Osteoblast (primary cell): ENCODE measurements at regions not wholly inside any gene's neighbourhood (a gene's known extent, or its start where the extent isn't known, plus 50 kb on each side); places are given as distances from the start of the nearest gene placed in this dataset.

ENCODE experiments used
- DNase-seq: peaks from one replicate; pipeline ENCODE4 v3.0.0; 2011; ENCODE audit warnings: low spot score, mixed read lengths; ENCODE audit not compliant: insufficient read length; ENCODE audit errors: missing footprints
- H2AFZ ChIP-seq: 2 replicates; pipeline ENCODE4 v1.6.0; 2011; ENCODE audit warnings: mild to moderate bottlenecking, low read length
- H3K27ac ChIP-seq: 2 replicates; pipeline ENCODE4 v1.5.1; 2011; ENCODE audit warnings: mild to moderate bottlenecking, low read depth, low read length, moderate library complexity
- H3K27me3 ChIP-seq: 2 replicates; pipeline ENCODE4 v1.6.0; 2012; ENCODE audit warnings: mild to moderate bottlenecking, control low read depth, inconsistent platforms, low read length, moderate library complexity; ENCODE audit not compliant: insufficient read depth
- H3K36me3 ChIP-seq: 2 replicates; pipeline ENCODE4 v1.5.1; 2011; ENCODE audit warnings: mild to moderate bottlenecking, low read length, control low read depth, moderate library complexity; ENCODE audit not compliant: insufficient read depth
- H3K4me1 ChIP-seq: 2 replicates; pipeline ENCODE4 v1.5.1; 2011; ENCODE audit warnings: mild to moderate bottlenecking, low read length, control low read depth, moderate library complexity; ENCODE audit not compliant: insufficient read depth
- H3K4me2 ChIP-seq: 2 replicates; pipeline ENCODE4 v1.6.0; 2011; ENCODE audit warnings: mild to moderate bottlenecking, low read length; ENCODE audit not compliant: insufficient read depth
- H3K4me3 ChIP-seq: fragments of 200-600 bp; sonication (generic); 3 replicates; pipeline ENCODE4 v1.5.1; 2012; ENCODE audit warnings: mild to moderate bottlenecking, low read length, inconsistent platforms; ENCODE audit not compliant: insufficient read depth
- H3K79me2 ChIP-seq: 2 replicates; pipeline ENCODE4 v1.6.0; 2012; ENCODE audit warnings: mild to moderate bottlenecking, low read length, control low read depth, inconsistent platforms; ENCODE audit not compliant: insufficient read depth
- H3K9me3 ChIP-seq: 2 replicates; pipeline ENCODE4 v1.5.1; 2011; ENCODE audit warnings: low read depth, low read length, control low read depth
- H4K20me1 ChIP-seq: 2 replicates; pipeline ENCODE4 v1.6.0; 2012; ENCODE audit warnings: mild to moderate bottlenecking, low read length, control low read depth; ENCODE audit not compliant: insufficient read depth
- CTCF ChIP-seq: IDR thresholded peaks from 2 replicates; pipeline ENCODE4 v1.5.1; 2011; ENCODE audit warnings: mild to moderate bottlenecking, low read depth, low read length, moderate library complexity; ENCODE audit errors: extremely low read depth

DNA sequence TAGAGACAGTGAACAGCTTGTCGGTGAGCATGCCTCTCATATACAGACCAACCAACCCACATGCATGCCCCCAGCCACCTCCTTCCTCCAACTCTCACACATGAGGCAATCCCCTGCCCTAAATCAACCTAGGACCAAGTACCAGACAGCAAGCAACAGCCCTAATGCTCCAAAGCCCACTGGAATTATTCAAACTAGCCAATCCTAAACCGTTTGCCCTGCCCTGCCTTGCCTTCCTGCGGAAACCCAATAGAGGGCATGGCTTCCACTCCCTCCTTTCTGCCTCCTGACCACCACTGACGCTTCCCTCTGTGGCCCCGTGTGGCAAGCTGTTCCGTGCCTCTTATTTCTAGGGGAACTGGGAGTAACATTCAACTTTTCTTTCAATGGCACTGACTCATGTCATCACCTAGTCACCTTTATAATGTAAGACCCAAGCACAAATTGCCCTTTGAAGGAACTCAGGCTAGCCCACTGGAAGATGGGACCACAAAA lies 129.3 kb upstream of the GJB5 start:
- Histone ChIP-seq H3K27me3 (no peaks in the 10 kb centered on the region), H3K4me2 (no peak overlapping the region), H3K79me2 (no peaks in the 10 kb centered on the region), H3K4me1 (no peaks in the 10 kb centered on the region), H3K36me3 (no peaks in the 10 kb centered on the region), H3K4me3 (no peak overlapping the region), H4K20me1 (no peaks in the 10 kb centered on the region), H2AFZ (no peak overlapping the region), H3K27ac (no peak overlapping the region), H3K9me3 (no peaks in the 10 kb centered on the region)
- no peak for DNase-seq
- TF ChIP-seq CTCF, result no peak

DNA sequence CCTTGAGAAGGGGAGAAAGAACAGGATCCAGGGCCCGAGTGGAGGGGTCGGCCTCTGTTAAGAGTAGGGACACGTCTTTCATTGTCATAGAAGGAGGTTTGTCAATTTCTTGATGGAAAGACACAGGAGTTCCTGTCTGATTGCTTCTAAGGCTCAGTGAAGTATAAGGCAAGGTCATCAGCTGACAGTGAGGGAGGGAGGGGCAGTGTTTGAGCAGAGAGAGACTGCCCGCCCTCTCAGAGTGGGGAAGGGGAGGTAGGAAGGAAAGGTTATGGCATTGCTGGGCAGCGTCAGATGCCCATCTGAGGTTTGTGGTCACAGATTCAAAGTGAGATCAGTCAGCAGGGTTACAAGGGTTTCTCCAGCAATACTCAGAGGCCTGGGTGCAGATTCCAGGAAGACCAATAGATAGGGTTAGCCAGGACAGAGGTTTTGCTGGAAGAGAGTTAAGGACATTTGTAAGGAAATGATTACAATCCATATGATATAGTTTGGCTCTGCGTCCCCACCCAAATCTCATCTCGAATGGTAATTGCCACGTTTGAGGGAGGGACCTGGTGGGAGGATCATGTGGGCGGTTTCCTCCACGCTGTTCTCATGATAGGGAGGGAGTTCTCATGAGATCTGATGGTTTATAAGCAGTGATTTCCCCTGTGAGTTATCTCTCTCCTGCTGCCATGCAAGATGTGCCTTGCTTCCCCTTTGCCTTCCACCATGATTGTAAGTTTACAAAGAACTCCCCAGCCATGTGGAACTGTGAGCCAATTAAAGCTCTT lies 127.2 kb upstream of the GJB5 start:
- Histone ChIP-seq H3K36me3 (no peaks in the 10 kb centered on the region), H4K20me1 (no peaks in the 10 kb centered on the region), H3K4me1 (no peaks in the 10 kb centered on the region), H2AFZ (no peak overlapping the region), H3K9me3 (no peaks in the 10 kb centered on the region), H3K4me2 (no peak overlapping the region), H3K27ac (no peak overlapping the region), H3K4me3 (no peak overlapping the region), H3K79me2 (no peaks in the 10 kb centered on the region), H3K27me3 (no peaks in the 10 kb centered on the region)
- no peak for DNase-seq
- TF ChIP-seq CTCF, result no peak

DNA sequence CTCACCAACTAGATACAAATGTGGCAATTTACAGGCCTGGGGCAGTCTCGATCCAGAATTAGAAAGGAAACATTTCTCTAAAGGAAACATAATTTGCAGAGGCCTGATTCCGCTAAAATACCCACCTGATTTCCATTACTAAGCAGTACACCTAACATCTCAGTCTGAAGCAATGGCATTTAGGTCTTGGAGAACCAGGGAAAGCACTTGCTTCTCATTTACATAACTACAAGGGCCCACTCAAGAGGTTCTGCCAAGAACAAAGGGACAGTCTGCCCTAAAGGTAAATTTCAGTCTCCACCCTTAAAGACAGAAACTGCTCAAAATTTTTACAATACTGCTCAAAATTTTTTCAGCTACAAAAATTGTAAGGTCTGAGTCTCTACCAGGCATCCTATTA lies 123.7 kb upstream of the GJB5 start:
- H2AFZ ChIP-seq, result no peak overlapping the region
- H3K27ac ChIP-seq, result no peak overlapping the region
- H3K79me2 ChIP-seq, result no peaks in the 10 kb centered on the region
- TF ChIP-seq CTCF, result no peak
- H3K4me3 ChIP-seq, result no peak overlapping the region
- no peaks in the 10 kb centered on the region for H3K27me3 ChIP-seq
- H3K4me1 ChIP-seq, result no peaks in the 10 kb centered on the region
- no peak overlapping the region for H3K4me2 ChIP-seq
- no peak for DNase-seq
- no peaks in the 10 kb centered on the region for H3K9me3 ChIP-seq
- no peaks in the 10 kb centered on the region for H3K36me3 ChIP-seq
- no peaks in the 10 kb centered on the region for H4K20me1 ChIP-seq

DNA sequence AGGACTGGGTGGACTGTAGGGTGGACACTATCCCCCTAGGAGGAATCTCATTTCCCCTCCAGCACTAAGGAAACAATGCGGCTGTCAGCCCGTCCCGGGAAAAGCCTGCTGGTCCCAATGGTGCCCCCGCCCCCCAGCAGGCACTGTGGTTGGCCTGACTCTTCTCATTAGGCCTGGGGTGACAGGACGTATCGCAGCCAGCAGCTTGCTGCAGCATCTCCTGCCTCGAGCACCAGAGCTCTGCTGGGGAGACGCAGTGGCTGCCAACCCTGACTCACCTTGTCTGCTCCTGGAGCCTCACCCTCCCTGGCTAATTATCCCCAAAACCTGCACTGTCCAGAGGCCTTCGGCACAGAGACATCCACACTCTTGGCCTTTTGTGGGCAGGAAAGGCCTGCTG lies 115.1 kb upstream of the GJB5 start:
- Histone ChIP-seq H3K4me2 (no peak overlapping the region), H3K27ac (no peak overlapping the region), H3K36me3 (no peaks in the 10 kb centered on the region), H3K79me2 (no peaks in the 10 kb centered on the region), H3K9me3 (no peaks in the 10 kb centered on the region), H4K20me1 (no peaks in the 10 kb centered on the region), H3K4me1 (no peaks in the 10 kb centered on the region), H3K4me3 (no peak overlapping the region), H2AFZ (no peak overlapping the region), H3K27me3 (no peaks in the 10 kb centered on the region)
- TF ChIP-seq CTCF, result no peak
- no peak for DNase-seq
